ENCODE measurements at regions not wholly inside any gene's neighbourhood (a gene's known extent, or its start where the extent isn't known, plus 50 kb on each side); places are given as distances from the start of the nearest gene placed in this dataset.
"Not testable (repeated sequence)": the region's sequence is repeated elsewhere in the genome, so short reads cannot be mapped to it uniquely, and the experiment has no call there.

DNA sequence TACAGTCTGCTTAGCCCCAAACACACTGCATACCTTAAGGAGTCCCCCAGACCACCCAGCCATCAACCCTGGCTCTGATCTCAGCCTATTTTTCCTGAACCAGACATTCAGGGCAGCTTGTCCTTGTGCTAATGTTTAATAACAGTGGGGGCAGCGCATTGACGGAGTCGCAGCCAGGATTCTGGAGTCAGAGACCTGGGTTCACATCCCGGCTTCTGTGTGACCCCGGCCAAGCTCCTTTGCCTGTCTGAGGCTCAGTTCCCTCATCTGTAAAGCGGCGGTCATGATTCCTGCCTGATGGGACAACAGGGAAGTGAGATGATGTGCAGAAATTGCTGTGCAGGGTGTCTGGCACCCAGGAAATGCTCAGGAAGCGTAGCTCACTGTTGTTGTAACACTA, 63.1 kb downstream of the MATN1 start:
- no peak overlapping the region for H3K27ac Mint-ChIP-seq
- no peak overlapping the region for H3K4me3 Mint-ChIP-seq
- no peaks in the 10 kb centered on the region for H3K4me1 Mint-ChIP-seq (ENCODE audit: low read depth)
- no peak for DNase-seq (ENCODE audit: low spot score)
- no peaks in the 10 kb centered on the region for H3K36me3 Mint-ChIP-seq (ENCODE audit: low read depth)
- H3K27me3 Mint-ChIP-seq (ENCODE audit: low read depth), result no peaks in the 10 kb centered on the region
- no peaks in the 10 kb centered on the region for H3K9me3 Mint-ChIP-seq

GRCh38 chr1:30659702-30660101, 63.7 kb downstream of the MATN1 start:
- no peaks in the 10 kb centered on the region for H3K4me1 Mint-ChIP-seq (ENCODE audit: low read depth)
- H3K9me3 Mint-ChIP-seq, result no peaks in the 10 kb centered on the region
- H3K27me3 Mint-ChIP-seq (ENCODE audit: low read depth), result no peaks in the 10 kb centered on the region
- H3K36me3 Mint-ChIP-seq (ENCODE audit: low read depth), result no peaks in the 10 kb centered on the region
- H3K27ac Mint-ChIP-seq, result no peak overlapping the region
- no peak overlapping the region for H3K4me3 Mint-ChIP-seq
- no peak for DNase-seq (ENCODE audit: low spot score)

GRCh38 chr1:30658375-30658774, 65.0 kb downstream of the MATN1 start:
- H3K4me1 Mint-ChIP-seq (ENCODE audit: low read depth); H3K27ac Mint-ChIP-seq; H3K36me3 Mint-ChIP-seq (ENCODE audit: low read depth); H3K4me3 Mint-ChIP-seq; H3K9me3 Mint-ChIP-seq; H3K27me3 Mint-ChIP-seq (ENCODE audit: low read depth); DNase-seq (ENCODE audit: low spot score): not testable (repeated sequence)

DNA sequence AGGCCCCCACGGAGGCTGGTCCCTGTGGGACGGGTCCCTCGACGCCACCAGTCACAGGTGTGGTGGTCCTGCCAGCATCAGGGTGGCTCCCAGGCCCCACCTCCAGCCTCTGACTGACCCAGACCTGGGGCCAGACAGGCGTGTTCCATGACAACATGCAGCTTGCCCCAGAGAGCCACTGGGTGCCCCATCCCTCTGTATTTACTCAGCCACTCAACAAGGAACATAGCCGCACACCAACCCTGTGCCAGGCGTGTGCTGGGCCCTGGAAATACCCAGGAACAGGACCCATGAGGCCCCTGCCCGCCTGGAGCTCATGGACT, 65.4 kb downstream of the MATN1 start:
- H3K9me3 Mint-ChIP-seq, result no peaks in the 10 kb centered on the region
- no peak overlapping the region for H3K27ac Mint-ChIP-seq
- H3K4me1 Mint-ChIP-seq (ENCODE audit: low read depth), result no peaks in the 10 kb centered on the region
- H3K36me3 Mint-ChIP-seq (ENCODE audit: low read depth), result no peaks in the 10 kb centered on the region
- DNase-seq (ENCODE audit: low spot score), result no peak
- H3K27me3 Mint-ChIP-seq (ENCODE audit: low read depth), result no peaks in the 10 kb centered on the region
- no peak overlapping the region for H3K4me3 Mint-ChIP-seq

DNA sequence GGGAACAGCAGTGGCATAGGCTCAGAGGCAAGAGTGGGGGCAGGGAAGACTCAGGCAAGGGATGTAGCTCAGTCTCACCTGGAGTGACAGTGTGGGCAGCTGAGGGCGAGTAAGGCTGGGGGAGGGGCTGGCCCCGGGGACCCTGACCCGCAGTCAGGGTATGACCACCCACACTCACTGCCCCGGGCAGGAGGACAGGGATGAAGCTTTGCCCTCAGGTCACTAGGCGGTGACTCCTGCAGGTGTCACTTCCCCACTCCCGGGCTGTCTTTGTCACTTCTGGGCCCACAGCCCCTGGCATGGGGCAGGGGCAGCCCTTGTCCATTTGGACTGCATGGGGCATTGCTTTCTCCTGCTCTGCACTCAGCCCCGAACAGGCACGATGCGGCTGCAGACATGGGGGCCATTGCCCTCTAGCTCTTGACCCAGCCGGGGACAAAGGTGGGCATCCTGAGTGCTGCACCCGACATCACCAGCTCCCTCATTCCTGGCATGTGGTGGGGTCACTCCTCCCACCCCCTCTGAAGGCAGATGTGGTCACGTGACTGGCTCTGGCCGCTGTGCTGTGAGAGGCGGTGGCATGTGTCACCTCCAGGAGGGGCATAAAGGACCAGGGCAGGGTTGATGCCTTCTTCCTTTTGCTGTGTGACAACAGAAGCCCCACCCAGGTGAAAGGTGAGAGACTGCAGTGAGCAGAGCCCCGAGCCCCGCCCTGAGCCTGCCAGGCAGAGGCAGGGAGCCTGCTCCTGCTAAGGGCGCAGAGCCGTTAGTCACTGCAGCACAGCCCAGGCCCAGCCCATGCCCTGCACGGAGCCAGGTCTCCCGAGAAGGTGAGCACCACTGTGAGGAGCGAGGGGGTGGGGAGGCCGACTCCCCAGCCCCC, 66.0 kb downstream of the MATN1 start:
- DNase-seq (ENCODE audit: low spot score), result no peak
- H3K9me3 Mint-ChIP-seq, result no peaks in the 10 kb centered on the region
- no peaks in the 10 kb centered on the region for H3K27me3 Mint-ChIP-seq (ENCODE audit: low read depth)
- no peak overlapping the region for H3K4me3 Mint-ChIP-seq
- H3K36me3 Mint-ChIP-seq (ENCODE audit: low read depth), result no peaks in the 10 kb centered on the region
- H3K4me1 Mint-ChIP-seq (ENCODE audit: low read depth), result no peaks in the 10 kb centered on the region
- no peak overlapping the region for H3K27ac Mint-ChIP-seq

- no peak for DNase-seq (ENCODE audit: low spot score)
- Mint-ChIP-seq H3K36me3 (ENCODE audit: low read depth) (no peaks in the 10 kb centered on the region), H3K9me3 (no peaks in the 10 kb centered on the region), H3K27me3 (ENCODE audit: low read depth) (no peaks in the 10 kb centered on the region), H3K27ac (no peak overlapping the region), H3K4me1 (ENCODE audit: low read depth) (no peaks in the 10 kb centered on the region), H3K4me3 (no peak overlapping the region)
These were observed 67.0 kb downstream of the MATN1 start for GRCh38 chr1:30656171-30656940.

DNA sequence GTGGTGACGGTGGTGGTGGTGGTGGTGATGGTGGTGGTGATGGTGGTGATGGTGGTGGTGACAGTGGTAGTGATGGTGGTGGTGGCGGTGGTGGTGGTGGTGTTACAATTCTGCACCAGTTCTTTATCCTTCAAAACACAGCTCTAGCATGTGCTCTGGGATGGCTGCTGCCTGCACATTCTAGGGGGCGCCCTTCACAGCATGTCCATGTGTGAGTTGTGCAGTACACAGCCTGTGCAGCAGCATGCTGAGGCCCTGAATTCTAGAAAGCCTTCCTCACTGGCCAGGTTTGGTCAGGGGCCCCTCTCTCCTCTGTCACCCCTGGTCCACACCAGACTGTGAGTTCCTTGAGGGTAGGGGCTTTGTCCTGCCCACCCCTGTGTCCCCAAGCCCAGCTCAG, 67.7 kb downstream of the MATN1 start:
- no peak overlapping the region for H3K4me3 Mint-ChIP-seq
- no peak overlapping the region for H3K27ac Mint-ChIP-seq
- H3K9me3 Mint-ChIP-seq, result no peaks in the 10 kb centered on the region
- no peaks in the 10 kb centered on the region for H3K27me3 Mint-ChIP-seq (ENCODE audit: low read depth)
- no peaks in the 10 kb centered on the region for H3K4me1 Mint-ChIP-seq (ENCODE audit: low read depth)
- no peak for DNase-seq (ENCODE audit: low spot score)
- no peaks in the 10 kb centered on the region for H3K36me3 Mint-ChIP-seq (ENCODE audit: low read depth)

DNA sequence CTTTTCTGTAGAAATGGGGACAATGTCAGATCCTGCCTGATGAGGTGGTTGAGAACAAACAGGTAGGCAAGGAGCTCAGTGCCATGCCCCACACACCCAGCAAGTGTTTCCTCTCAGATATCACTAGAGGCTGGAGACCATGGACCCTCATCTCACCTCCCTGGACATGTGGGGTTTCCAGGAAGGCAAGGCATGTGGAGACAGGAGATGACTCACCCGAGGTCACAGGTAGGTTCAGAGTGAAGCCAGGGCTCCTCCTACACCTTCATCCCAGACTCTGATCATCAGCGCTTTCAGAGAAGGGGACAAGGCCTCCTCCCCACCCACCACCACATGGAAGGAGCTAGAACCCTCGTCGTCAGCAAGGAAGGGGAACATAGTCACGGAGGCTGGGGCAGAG, 69.2 kb downstream of the MATN1 start:
- H3K4me3 Mint-ChIP-seq, result no peak overlapping the region
- H3K4me1 Mint-ChIP-seq (ENCODE audit: low read depth), result no peaks in the 10 kb centered on the region
- H3K27me3 Mint-ChIP-seq (ENCODE audit: low read depth), result no peaks in the 10 kb centered on the region
- no peak overlapping the region for H3K27ac Mint-ChIP-seq
- H3K36me3 Mint-ChIP-seq (ENCODE audit: low read depth), result no peaks in the 10 kb centered on the region
- no peak for DNase-seq (ENCODE audit: low spot score)
- no peaks in the 10 kb centered on the region for H3K9me3 Mint-ChIP-seq

DNA sequence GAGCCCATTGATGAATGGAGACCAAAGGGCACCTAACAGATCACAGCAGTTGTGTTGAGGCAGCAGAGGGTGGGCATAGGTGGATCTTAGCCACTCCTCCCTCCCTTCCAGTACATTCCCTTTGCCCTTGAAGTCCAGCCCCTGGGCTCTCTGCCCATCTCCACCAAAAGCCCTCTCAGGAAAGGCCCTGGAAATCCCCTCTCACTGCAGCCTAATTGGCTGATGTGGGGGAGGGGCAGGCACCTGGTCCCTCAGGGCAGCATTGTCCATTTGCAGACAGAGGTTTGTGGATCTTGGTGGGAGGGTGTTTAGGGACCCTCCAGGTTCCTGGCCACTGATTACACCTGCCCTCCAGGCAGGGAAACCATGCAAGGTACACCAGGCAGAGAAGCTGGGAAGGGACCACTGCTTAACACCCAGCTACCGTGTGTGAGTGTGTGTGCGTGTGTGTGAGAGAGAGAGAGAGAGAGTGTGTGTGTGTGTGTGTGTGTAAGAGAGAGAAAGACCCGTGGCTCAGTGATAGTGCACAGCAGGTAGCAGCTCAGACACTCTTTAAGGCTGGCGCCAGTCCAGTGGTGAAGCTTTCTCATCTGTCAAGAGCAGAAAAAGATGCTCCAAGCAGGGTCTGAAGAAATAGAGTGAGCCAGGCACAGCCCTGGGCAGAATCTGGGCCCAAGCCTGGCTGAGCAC, 71.1 kb downstream of the MATN1 start:
- H3K27ac Mint-ChIP-seq, result no peak overlapping the region
- no peaks in the 10 kb centered on the region for H3K36me3 Mint-ChIP-seq (ENCODE audit: low read depth)
- H3K4me3 Mint-ChIP-seq, result no peak overlapping the region
- no peaks in the 10 kb centered on the region for H3K9me3 Mint-ChIP-seq
- no peaks in the 10 kb centered on the region for H3K4me1 Mint-ChIP-seq (ENCODE audit: low read depth)
- no peak for DNase-seq (ENCODE audit: low spot score)
- H3K27me3 Mint-ChIP-seq (ENCODE audit: low read depth), result no peaks in the 10 kb centered on the region

GRCh38 chr1:30651395-30651794, 72.0 kb downstream of the MATN1 start:
- H3K4me3 Mint-ChIP-seq; H3K4me1 Mint-ChIP-seq (ENCODE audit: low read depth); DNase-seq (ENCODE audit: low spot score); H3K36me3 Mint-ChIP-seq (ENCODE audit: low read depth); H3K27ac Mint-ChIP-seq; H3K9me3 Mint-ChIP-seq; H3K27me3 Mint-ChIP-seq (ENCODE audit: low read depth): not testable (repeated sequence)

GRCh38 chr1:30650968-30651320, 72.4 kb downstream of the MATN1 start:
- Mint-ChIP-seq H3K27me3 (ENCODE audit: low read depth) (no peaks in the 10 kb centered on the region), H3K27ac (no peak overlapping the region), H3K36me3 (ENCODE audit: low read depth) (no peaks in the 10 kb centered on the region), H3K4me1 (ENCODE audit: low read depth) (no peaks in the 10 kb centered on the region), H3K4me3 (no peak overlapping the region), H3K9me3 (no peaks in the 10 kb centered on the region)
- no peak for DNase-seq (ENCODE audit: low spot score)

- no peaks in the 10 kb centered on the region for H3K27me3 Mint-ChIP-seq (ENCODE audit: low read depth)
- no peak overlapping the region for H3K4me3 Mint-ChIP-seq
- H3K9me3 Mint-ChIP-seq, result no peaks in the 10 kb centered on the region
- no peaks in the 10 kb centered on the region for H3K4me1 Mint-ChIP-seq (ENCODE audit: low read depth)
- H3K27ac Mint-ChIP-seq, result no peak overlapping the region
- H3K36me3 Mint-ChIP-seq (ENCODE audit: low read depth), result no peaks in the 10 kb centered on the region
- DNase-seq (ENCODE audit: low spot score), result no peak
These were observed 73.1 kb downstream of the MATN1 start for GRCh38 chr1:30650038-30650967.

- Mint-ChIP-seq H3K9me3 (no peaks in the 10 kb centered on the region), H3K27ac (no peak overlapping the region), H3K4me3 (no peak overlapping the region), H3K4me1 (ENCODE audit: low read depth) (no peaks in the 10 kb centered on the region), H3K27me3 (ENCODE audit: low read depth) (no peaks in the 10 kb centered on the region), H3K36me3 (ENCODE audit: low read depth) (no peaks in the 10 kb centered on the region)
- no peak for DNase-seq (ENCODE audit: low spot score)
These were observed 73.9 kb downstream of the MATN1 start for GRCh38 chr1:30649321-30649991.
